ENCODE measurements at regions not wholly inside any gene's neighbourhood (a gene's known extent, or its start where the extent isn't known, plus 50 kb on each side); places are given as distances from the start of the nearest gene placed in this dataset.

DNA sequence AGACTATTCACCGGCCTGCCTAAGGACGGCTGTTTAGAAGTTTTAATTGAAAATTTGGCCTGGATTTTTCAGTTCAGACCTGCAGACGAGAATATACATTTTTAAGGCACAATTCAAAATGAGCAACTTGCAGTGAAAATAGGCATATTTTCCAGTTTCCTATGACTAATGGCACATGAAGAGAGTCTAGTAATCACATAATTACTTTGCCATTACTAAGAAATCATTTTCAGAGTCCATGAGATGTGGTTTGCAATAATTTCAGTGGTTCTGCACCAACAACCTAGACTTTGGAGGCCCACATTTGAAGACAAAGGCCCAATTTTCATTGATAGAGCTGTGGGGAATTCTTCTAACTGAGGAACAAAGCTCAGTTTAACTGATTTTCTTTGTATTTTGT, 205.3 kb downstream of the SOX2 start:
- TF ChIP-seq, protein P1, sequence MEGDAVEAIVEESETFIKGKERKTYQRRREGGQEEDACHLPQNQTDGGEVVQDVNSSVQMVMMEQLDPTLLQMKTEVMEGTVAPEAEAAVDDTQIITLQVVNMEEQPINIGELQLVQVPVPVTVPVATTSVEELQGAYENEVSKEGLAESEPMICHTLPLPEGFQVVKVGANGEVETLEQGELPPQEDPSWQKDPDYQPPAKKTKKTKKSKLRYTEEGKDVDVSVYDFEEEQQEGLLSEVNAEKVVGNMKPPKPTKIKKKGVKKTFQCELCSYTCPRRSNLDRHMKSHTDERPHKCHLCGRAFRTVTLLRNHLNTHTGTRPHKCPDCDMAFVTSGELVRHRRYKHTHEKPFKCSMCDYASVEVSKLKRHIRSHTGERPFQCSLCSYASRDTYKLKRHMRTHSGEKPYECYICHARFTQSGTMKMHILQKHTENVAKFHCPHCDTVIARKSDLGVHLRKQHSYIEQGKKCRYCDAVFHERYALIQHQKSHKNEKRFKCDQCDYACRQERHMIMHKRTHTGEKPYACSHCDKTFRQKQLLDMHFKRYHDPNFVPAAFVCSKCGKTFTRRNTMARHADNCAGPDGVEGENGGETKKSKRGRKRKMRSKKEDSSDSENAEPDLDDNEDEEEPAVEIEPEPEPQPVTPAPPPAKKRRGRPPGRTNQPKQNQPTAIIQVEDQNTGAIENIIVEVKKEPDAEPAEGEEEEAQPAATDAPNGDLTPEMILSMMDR (conservative IDR thresholded peaks at IDR 0.05), result no peak
- TF ChIP-seq EZH2 (IDR thresholded peaks at IDR 0.05; ENCODE audit: low read depth), result no peak

All from PC-9 (cell line).